ENCODE measurements at regions not wholly inside any gene's neighbourhood (a gene's known extent, or its start where the extent isn't known, plus 50 kb on each side); places are given as distances from the start of the nearest gene placed in this dataset.

DNA sequence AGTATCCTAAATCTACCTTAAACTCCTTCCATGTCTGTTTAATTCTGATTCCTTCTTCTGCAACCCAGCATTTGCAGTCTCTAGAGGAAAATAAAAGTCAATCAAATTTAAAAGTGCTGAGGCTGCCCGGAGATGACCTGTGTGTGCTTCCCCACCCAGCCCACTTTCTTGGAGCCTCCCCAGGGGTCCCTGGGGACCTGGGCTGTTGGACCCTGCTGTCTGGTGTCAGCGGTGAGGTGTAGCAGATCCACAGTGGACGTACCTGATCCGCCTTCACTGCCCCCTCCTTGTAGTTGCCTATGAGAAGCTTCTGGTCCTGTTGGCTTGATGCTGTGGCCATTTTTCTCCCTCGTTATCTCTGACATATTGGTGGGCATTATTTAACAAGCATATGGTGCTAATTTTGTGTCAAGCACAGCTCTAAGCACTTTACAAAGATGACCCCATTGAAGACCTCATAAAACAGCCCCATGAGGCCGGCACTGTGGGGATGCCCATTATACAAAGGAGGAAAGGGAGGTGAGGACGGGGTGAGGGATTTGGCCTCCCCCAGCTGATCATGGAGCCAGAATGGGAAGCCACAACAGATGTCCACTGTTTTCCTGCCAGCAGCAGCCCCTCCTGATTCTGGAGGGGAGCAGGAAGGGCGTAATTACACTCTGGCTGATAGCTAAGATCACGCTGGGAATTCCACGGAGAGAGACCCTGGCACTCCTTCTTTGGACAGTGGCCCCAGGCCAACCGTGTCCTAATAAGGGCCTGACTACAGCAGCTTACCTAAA lies 628.2 kb downstream of the CDH26 start:
- H3K27ac Mint-ChIP-seq (ENCODE audit: unreplicated experiment) = no peak overlapping the region
- TF ChIP-seq, protein P1, sequence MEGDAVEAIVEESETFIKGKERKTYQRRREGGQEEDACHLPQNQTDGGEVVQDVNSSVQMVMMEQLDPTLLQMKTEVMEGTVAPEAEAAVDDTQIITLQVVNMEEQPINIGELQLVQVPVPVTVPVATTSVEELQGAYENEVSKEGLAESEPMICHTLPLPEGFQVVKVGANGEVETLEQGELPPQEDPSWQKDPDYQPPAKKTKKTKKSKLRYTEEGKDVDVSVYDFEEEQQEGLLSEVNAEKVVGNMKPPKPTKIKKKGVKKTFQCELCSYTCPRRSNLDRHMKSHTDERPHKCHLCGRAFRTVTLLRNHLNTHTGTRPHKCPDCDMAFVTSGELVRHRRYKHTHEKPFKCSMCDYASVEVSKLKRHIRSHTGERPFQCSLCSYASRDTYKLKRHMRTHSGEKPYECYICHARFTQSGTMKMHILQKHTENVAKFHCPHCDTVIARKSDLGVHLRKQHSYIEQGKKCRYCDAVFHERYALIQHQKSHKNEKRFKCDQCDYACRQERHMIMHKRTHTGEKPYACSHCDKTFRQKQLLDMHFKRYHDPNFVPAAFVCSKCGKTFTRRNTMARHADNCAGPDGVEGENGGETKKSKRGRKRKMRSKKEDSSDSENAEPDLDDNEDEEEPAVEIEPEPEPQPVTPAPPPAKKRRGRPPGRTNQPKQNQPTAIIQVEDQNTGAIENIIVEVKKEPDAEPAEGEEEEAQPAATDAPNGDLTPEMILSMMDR (IDR thresholded peaks at IDR 0.05) = no peak

DNA sequence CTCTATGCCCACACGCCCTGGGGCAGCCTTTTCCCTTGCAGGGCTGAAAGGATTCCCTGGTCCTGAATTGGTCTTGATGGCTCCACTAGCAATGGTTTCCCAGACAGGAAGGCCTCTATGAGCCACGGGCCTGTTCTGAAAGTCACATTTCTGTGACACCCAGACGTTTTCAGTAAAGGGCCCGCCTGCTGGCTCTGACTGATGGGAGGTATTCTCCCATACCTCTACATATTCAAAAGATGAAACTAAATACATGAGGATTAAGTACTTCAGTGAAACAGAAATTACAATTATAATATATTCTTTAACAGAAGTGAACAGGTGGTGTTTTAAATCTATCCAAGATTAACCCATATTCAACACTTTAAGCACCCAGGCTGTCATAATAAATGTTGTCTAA lies 629.8 kb downstream of the CDH26 start:
- TF ChIP-seq, protein P1 (IDR thresholded peaks at IDR 0.05) = no peak
- peaks cover 7% of the 10 kb centered on the region for H3K9me3 Mint-ChIP-seq (ENCODE audit: unreplicated experiment)

More for the DNA sequence above, 628.2 kb downstream of the CDH26 start:
- H3K36me3 Mint-ChIP-seq (ENCODE audit: unreplicated experiment) = no peaks in the 10 kb centered on the region
- no peak for DNase-seq (ENCODE audit: extremely low spot score, unreplicated experiment)
- no peaks in the 10 kb centered on the region for H3K27me3 Mint-ChIP-seq (ENCODE audit: unreplicated experiment)
- H3K9me3 Mint-ChIP-seq (ENCODE audit: unreplicated experiment) = peaks cover 7% of the 10 kb centered on the region
- no peak overlapping the region for H3K4me3 Mint-ChIP-seq (ENCODE audit: unreplicated experiment)
- H3K4me1 Mint-ChIP-seq (ENCODE audit: unreplicated experiment) = no peaks in the 10 kb centered on the region

DNA sequence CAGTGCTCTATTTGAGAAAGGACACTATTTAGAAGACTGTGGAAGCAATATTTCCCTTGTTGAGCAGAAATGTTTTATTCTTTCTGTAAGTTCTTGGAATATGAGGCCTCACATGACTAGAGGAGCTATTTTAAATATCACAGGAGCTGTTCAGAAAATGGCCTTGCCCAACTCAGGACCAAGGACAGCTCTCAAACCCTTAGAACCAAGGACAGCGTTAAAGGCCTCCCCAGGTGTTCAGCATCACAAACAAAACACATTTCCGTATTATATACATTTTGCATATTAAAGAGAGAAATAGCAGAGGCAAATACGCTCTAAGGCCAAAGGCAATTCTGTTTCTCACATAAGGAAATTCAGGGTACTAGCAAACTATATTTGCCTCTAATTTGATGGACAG lies 631.4 kb downstream of the CDH26 start:
- TF ChIP-seq, protein P1 (IDR thresholded peaks at IDR 0.05) = no peak
- H3K9me3 Mint-ChIP-seq (ENCODE audit: unreplicated experiment) = peaks cover 7% of the 10 kb centered on the region
- H3K27ac Mint-ChIP-seq (ENCODE audit: unreplicated experiment) = no peak overlapping the region
- H3K36me3 Mint-ChIP-seq (ENCODE audit: unreplicated experiment) = no peaks in the 10 kb centered on the region
- DNase-seq (ENCODE audit: extremely low spot score, unreplicated experiment) = no peak
- no peaks in the 10 kb centered on the region for H3K4me1 Mint-ChIP-seq (ENCODE audit: unreplicated experiment)
- H3K4me3 Mint-ChIP-seq (ENCODE audit: unreplicated experiment) = no peak overlapping the region
- no peaks in the 10 kb centered on the region for H3K27me3 Mint-ChIP-seq (ENCODE audit: unreplicated experiment)

More for the DNA sequence above, 629.8 kb downstream of the CDH26 start:
- Mint-ChIP-seq H3K27ac (ENCODE audit: unreplicated experiment) (no peak overlapping the region), H3K36me3 (ENCODE audit: unreplicated experiment) (no peaks in the 10 kb centered on the region), H3K4me1 (ENCODE audit: unreplicated experiment) (no peaks in the 10 kb centered on the region), H3K27me3 (ENCODE audit: unreplicated experiment) (no peaks in the 10 kb centered on the region), H3K4me3 (ENCODE audit: unreplicated experiment) (no peak overlapping the region)
- no peak for DNase-seq (ENCODE audit: extremely low spot score, unreplicated experiment)

DNA sequence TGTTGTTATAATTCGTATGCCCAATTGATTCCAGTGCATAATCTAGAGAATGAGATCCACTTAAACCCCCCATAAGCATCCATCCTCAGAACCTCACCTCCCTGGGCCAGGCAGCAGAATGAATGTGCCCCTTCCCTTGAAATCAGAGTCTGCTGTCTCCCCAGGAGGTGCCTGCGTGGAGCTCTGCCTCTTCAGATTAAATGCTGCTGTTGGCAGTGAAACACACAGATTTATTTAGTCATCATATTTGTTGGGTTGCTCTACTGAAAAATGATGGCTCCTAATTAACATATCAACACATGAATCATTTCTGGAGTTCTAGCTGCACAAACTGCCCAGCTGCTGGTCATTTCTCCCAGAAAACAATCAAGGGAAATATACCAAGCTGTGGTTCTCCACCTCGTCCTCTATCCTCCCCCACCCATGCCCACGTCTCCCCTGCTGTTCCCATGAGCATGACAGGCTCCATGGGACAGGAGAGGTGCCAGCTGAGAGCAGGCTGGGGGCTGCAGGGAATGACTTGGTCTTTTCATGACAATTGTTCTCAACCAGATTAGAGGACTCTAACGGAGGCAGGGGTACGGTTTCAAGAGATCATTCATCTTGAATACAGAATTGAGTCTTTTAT lies 633.1 kb downstream of the CDH26 start:
- no peak overlapping the region for H3K4me3 Mint-ChIP-seq (ENCODE audit: unreplicated experiment)
- DNase-seq (ENCODE audit: extremely low spot score, unreplicated experiment) = no peak
- H3K9me3 Mint-ChIP-seq (ENCODE audit: unreplicated experiment) = peaks cover 4% of the 10 kb centered on the region

DNA sequence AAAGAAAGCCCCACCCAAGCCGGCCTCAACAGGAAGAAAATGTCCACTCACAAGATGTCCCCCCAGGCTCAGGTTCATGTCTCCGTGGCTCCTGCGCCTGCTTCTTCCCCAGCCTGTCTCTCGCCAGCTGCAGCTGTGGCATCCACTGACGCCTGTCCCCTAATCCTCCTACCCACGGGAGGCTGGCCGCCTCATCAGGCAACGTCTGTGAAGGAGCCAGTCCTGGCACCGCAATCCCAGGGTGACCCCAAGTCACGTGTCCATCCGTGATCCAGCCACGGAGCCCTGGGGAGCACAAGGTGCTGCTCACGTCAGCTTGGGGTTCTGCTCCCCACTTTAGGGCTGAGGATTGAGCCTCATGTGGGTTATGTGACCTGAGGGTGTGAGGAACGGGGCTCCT lies 640.3 kb downstream of the CDH26 start:
- Mint-ChIP-seq H3K27ac (ENCODE audit: unreplicated experiment) (no peak overlapping the region), H3K9me3 (ENCODE audit: unreplicated experiment) (peaks cover 33% of the 10 kb centered on the region), H3K27me3 (ENCODE audit: unreplicated experiment) (no peaks in the 10 kb centered on the region), H3K4me1 (ENCODE audit: unreplicated experiment) (no peaks in the 10 kb centered on the region), H3K36me3 (ENCODE audit: unreplicated experiment) (no peaks in the 10 kb centered on the region), H3K4me3 (ENCODE audit: unreplicated experiment) (no peak overlapping the region)
- TF ChIP-seq, protein P1 (IDR thresholded peaks at IDR 0.05) = no peak
- DNase-seq (ENCODE audit: extremely low spot score, unreplicated experiment) = no peak

More for the DNA sequence above, 633.1 kb downstream of the CDH26 start:
- Mint-ChIP-seq H3K4me1 (ENCODE audit: unreplicated experiment) (no peaks in the 10 kb centered on the region), H3K27me3 (ENCODE audit: unreplicated experiment) (no peaks in the 10 kb centered on the region), H3K27ac (ENCODE audit: unreplicated experiment) (no peak overlapping the region), H3K36me3 (ENCODE audit: unreplicated experiment) (no peaks in the 10 kb centered on the region)
- TF ChIP-seq, protein P1 (IDR thresholded peaks at IDR 0.05) = no peak
